T-cell (primary cell): ENCODE measurements at regions not wholly inside any gene's neighbourhood (a gene's known extent, or its start where the extent isn't known, plus 50 kb on each side); places are given as distances from the start of the nearest gene placed in this dataset.

Source experiments
- ATAC-seq, 4 experiments: fragments of 200-7000 bp in 3 of 4; fragments of 150-1000 bp in 1 of 4; cut with Tn5 transposase; replicated peaks in 1 of 4; 1 replicate in 3 of 4; 2 replicates in 1 of 4; pipeline ENCODE4 v1.10.0; 2021; ENCODE audit warnings: moderate library complexity in 3 of 4, mild to moderate bottlenecking in 2 of 4, moderate number of reproducible peaks in 1 of 4
- CTCF ChIA-PET, 2 donors: fragments of 300-600 bp; sonication (Branson Sonifier 250); formaldehyde crosslinking; loops; one replicate each; lab custom pipeline; 2022; ENCODE audit warnings: antibody characterized with exemption in 2 of 2; lab: Charles Lee
- POLR2A ChIA-PET, 2 donors: fragments of 300-600 bp; sonication (Branson Sonifier 250); formaldehyde crosslinking; loops; one replicate each; lab custom pipeline; 2022; ENCODE audit warnings: antibody characterized with exemption in 2 of 2; lab: Charles Lee
- DNase-seq, 35 experiments: peaks; one replicate each; pipeline versions ENCODE4 v3.0.0 to v3.0.0-alpha.2; 2013 to 2023
- H3K27ac ChIP-seq: one replicate; pipeline ENCODE4 v1.5.1; 2013; ENCODE audit warnings: low read length
- H3K27me3 ChIP-seq, 2 experiments: replicated peaks in 1 of 2; 1 replicate in 1 of 2; 2 replicates in 1 of 2; pipeline versions ENCODE4 v1.6.1 to v1.7.0; 2013; ENCODE audit warnings: low read length in 1 of 2, mixed read lengths in 1 of 2; ENCODE audit not compliant: control insufficient read depth in 2 of 2, insufficient read depth in 2 of 2; ENCODE audit errors: extremely low read depth in 1 of 2
- H3K36me3 ChIP-seq, 2 donors: 1 replicate in 1 of 2; 2 replicates in 1 of 2; pipeline versions ENCODE4 v1.6.1 to v1.7.0; 2013; ENCODE audit warnings: low read length in 1 of 2; ENCODE audit not compliant: control insufficient read depth in 2 of 2, insufficient read depth in 1 of 2; ENCODE audit errors: extremely low read depth in 1 of 2
- H3K4me1 ChIP-seq, 2 experiments: 1 replicate in 1 of 2; 2 replicates in 1 of 2; pipeline versions ENCODE4 v1.6.1 to v1.7.0; 2013; ENCODE audit warnings: low read length in 2 of 2, mixed read lengths in 1 of 2; ENCODE audit not compliant: insufficient read depth in 2 of 2, control insufficient read depth in 1 of 2; ENCODE audit errors: extremely low read depth in 1 of 2
- H3K4me3 ChIP-seq, 2 donors: 1 replicate in 1 of 2; 2 replicates in 1 of 2; pipeline versions ENCODE4 v1.5.1 to v1.7.0; 2013; ENCODE audit warnings: mild to moderate bottlenecking in 2 of 2, low read length in 1 of 2, moderate library complexity in 1 of 2; ENCODE audit not compliant: control insufficient read depth in 1 of 2; ENCODE audit errors: extremely low read depth in 1 of 2
- H3K9me3 ChIP-seq: 2 replicates; pipeline ENCODE4 v1.7.0; 2013
- H3K27ac Mint-ChIP-seq, 2 donors: one replicate each; pipeline ENCODE4 v1.8.0; 2020 to 2021; ENCODE audit warnings: mild to moderate bottlenecking in 2 of 2, mixed read lengths in 2 of 2
- H3K27me3 Mint-ChIP-seq, 2 donors: one replicate each; pipeline ENCODE4 v1.8.0; 2021 to 2022; ENCODE audit warnings: mixed read lengths in 2 of 2
- H3K36me3 Mint-ChIP-seq: one replicate; pipeline ENCODE4 v1.8.0; 2021; ENCODE audit warnings: mixed read lengths
- H3K4me1 Mint-ChIP-seq, 3 donors: one replicate each; pipeline ENCODE4 v1.8.0; 2020 to 2022; ENCODE audit warnings: mixed read lengths in 3 of 3, mild to moderate bottlenecking in 1 of 3
- H3K4me3 Mint-ChIP-seq, 3 donors: one replicate each; pipeline ENCODE4 v1.8.0; 2020 to 2022; ENCODE audit warnings: mild to moderate bottlenecking in 3 of 3, mixed read lengths in 3 of 3, moderate library complexity in 3 of 3
- H3K9me3 Mint-ChIP-seq, 3 donors: one replicate each; pipeline ENCODE4 v1.8.0; 2020 to 2022; ENCODE audit warnings: mixed read lengths in 3 of 3
- WGBS: methylation state at CpG from one replicate; pipeline ENCODE4 v1.1.5; 2013; ENCODE audit warnings: missing lambda C conversion rate; ENCODE audit not compliant: insufficient coverage; 5-methylcytosine and 5-hydroxymethylcytosine counted together

GRCh38 chr14:65904988-65905387 lies 492.5 kb downstream of the FUT8 start:
- H3K4me3 Mint-ChIP-seq: no peak overlapping the region
- H3K27me3 Mint-ChIP-seq: no peaks in the 10 kb centered on the region
- POLR2A ChIA-PET: no interaction called here
- Histone ChIP-seq H3K36me3 (no peaks in the 10 kb centered on the region), H3K4me1 (peaks cover 3 to 5% of the 10 kb centered on the region in 2 experiments), H3K27me3 (no peaks in the 10 kb centered on the region), H3K4me3 (no peak overlapping the region), H3K27ac (no peak overlapping the region), H3K9me3 (no peaks in the 10 kb centered on the region)
- CTCF ChIA-PET: interaction anchor here in 1 of 2 donors (1.2 kb wide), 1 partner anchor 23 kb away, joined by 4 read pairs; no protein-coding TSS in a partner anchor
- peaks cover 11 to 27% (median 24%) of the 10 kb centered on the region in 3 donors for H3K4me1 Mint-ChIP-seq
- WGBS: 92% methylated on average over 2 of the region's 4 CpGs
- H3K36me3 Mint-ChIP-seq: peaks cover 6% of the 10 kb centered on the region
- no peak for ATAC-seq
- no peak overlapping the region for H3K27ac Mint-ChIP-seq
- no peak for DNase-seq
- peaks cover 4 to 16% (median 5%) of the 10 kb centered on the region in 3 donors for H3K9me3 Mint-ChIP-seq

DNA sequence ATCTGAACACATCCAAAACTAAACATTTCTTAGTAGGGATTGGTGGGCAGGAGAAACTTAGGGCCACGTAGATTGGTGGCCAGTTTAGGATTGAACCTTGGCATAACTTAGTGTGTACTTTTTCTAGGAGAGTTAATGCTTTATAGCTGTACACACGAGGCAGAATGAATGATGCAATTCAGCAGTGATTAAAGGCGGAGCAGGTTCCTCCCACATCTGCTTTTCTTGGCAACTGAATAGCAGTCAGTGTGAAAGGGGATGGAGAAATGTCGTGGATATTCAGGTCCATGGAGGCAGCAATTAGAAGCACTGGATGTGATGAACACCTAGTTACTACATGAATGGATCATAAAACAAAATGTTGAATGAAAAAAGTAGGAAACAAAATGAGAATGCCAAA lies 493.8 kb downstream of the FUT8 start:
- no peaks in the 10 kb centered on the region for H3K9me3 ChIP-seq
- no peak overlapping the region for H3K4me3 ChIP-seq
- Mint-ChIP-seq H3K4me3 (no peak overlapping the region), H3K27me3 (no peaks in the 10 kb centered on the region), H3K27ac (no peak overlapping the region), H3K36me3 (no peaks in the 10 kb centered on the region), H3K9me3 (peaks cover 0 to 2% (median 0%) of the 10 kb centered on the region in 3 donors), H3K4me1 (peaks cover 22 to 31% (median 29%) of the 10 kb centered on the region in 3 donors)
- no peaks in the 10 kb centered on the region for H3K27me3 ChIP-seq
- ChIA-PET POLR2A (no interaction called here), CTCF (interaction anchor here in 1 of 2 donors (1.2 kb wide), 1 partner anchor 21 kb away, joined by 4 read pairs; no protein-coding TSS in a partner anchor)
- ATAC-seq (no peak), DNase-seq (no peak)
- H3K4me1 ChIP-seq: peaks cover 3 to 5% of the 10 kb centered on the region in 2 experiments
- H3K27ac ChIP-seq: no peak overlapping the region
- no peaks in the 10 kb centered on the region for H3K36me3 ChIP-seq
- 92% methylated on average over 2 of the region's 4 CpGs for WGBS

GRCh38 chr14:65906948-65907347 lies 494.4 kb downstream of the FUT8 start:
- Mint-ChIP-seq H3K27ac (no peak overlapping the region), H3K4me3 (no peak overlapping the region)

GRCh38 chr14:65910108-65910786 lies 497.7 kb downstream of the FUT8 start:
- no peak overlapping the region for H3K4me3 Mint-ChIP-seq
- Histone ChIP-seq H3K4me1 (peaks cover 3 to 5% of the 10 kb centered on the region in 2 experiments), H3K27ac (no peak overlapping the region), H3K4me3 (no peak overlapping the region), H3K27me3 (no peaks in the 10 kb centered on the region), H3K9me3 (no peaks in the 10 kb centered on the region), H3K36me3 (no peaks in the 10 kb centered on the region)
- 90% methylated on average over 2 of the region's 4 CpGs for WGBS
- no peak overlapping the region for H3K27ac Mint-ChIP-seq
- no peak for ATAC-seq
- ChIA-PET CTCF (interaction anchor here in 1 of 2 donors (0.6 kb wide), 1 partner anchor 15 kb away, joined by 3 read pairs; no protein-coding TSS in a partner anchor), POLR2A (no interaction called here)
- peaks cover 0 to 4% (median 0%) of the 10 kb centered on the region in 3 donors for H3K9me3 Mint-ChIP-seq
- H3K4me1 Mint-ChIP-seq: peaks cover 40 to 53% (median 43%) of the 10 kb centered on the region in 3 donors
- no peaks in the 10 kb centered on the region for H3K36me3 Mint-ChIP-seq
- DNase-seq: no peak
- no peaks in the 10 kb centered on the region for H3K27me3 Mint-ChIP-seq

More at GRCh38 chr14:65906948-65907347, 494.4 kb downstream of the FUT8 start:
- DNase-seq: no peak
- H3K27me3 Mint-ChIP-seq: no peaks in the 10 kb centered on the region
- 83% methylated on average over 2 of the region's 2 CpGs for WGBS
- Histone ChIP-seq H3K36me3 (no peaks in the 10 kb centered on the region), H3K9me3 (no peaks in the 10 kb centered on the region), H3K4me1 (peaks cover 3 to 5% of the 10 kb centered on the region in 2 experiments), H3K27me3 (no peaks in the 10 kb centered on the region), H3K4me3 (no peak overlapping the region), H3K27ac (no peak overlapping the region)
- H3K9me3 Mint-ChIP-seq: no peaks in the 10 kb centered on the region
- CTCF ChIA-PET: no interaction called here
- POLR2A ChIA-PET: no interaction called here
- no peak for ATAC-seq
- H3K36me3 Mint-ChIP-seq: no peaks in the 10 kb centered on the region
- H3K4me1 Mint-ChIP-seq: peaks cover 24 to 37% (median 33%) of the 10 kb centered on the region in 3 donors

- ChIA-PET POLR2A (no interaction called here), CTCF (interaction anchor here in 1 of 2 donors (0.7 kb wide), 1 partner anchor 333 kb away, joined by 7 read pairs; no protein-coding TSS in a partner anchor)
- Histone ChIP-seq H3K4me3 (no peak overlapping the region), H3K27me3 (no peaks in the 10 kb centered on the region), H3K36me3 (no peaks in the 10 kb centered on the region), H3K27ac (no peak overlapping the region), H3K9me3 (no peaks in the 10 kb centered on the region), H3K4me1 (peaks cover 0 to 3% of the 10 kb centered on the region in 2 experiments)
- H3K4me3 Mint-ChIP-seq: no peak overlapping the region
- peaks cover 35 to 57% (median 44%) of the 10 kb centered on the region in 3 donors for H3K4me1 Mint-ChIP-seq
- H3K27ac Mint-ChIP-seq: peak overlapping the region in 1 of 2 donors; percentile 5
- peaks cover 0 to 4% (median 0%) of the 10 kb centered on the region in 3 donors for H3K9me3 Mint-ChIP-seq
- no peak for DNase-seq
- no peaks in the 10 kb centered on the region for H3K27me3 Mint-ChIP-seq
- peak in 2 of 4 experiments; percentile 52 to 57 for ATAC-seq
- no peaks in the 10 kb centered on the region for H3K36me3 Mint-ChIP-seq
Observed at GRCh38 chr14:65915125-65915524, 502.6 kb downstream of the FUT8 start.

- peak overlapping the region in 1 of 2 donors; percentile 16 for H3K27ac Mint-ChIP-seq
- no peak overlapping the region for H3K4me3 Mint-ChIP-seq
- H3K27ac ChIP-seq: no peak overlapping the region
- H3K9me3 Mint-ChIP-seq: peaks cover 0 to 4% (median 0%) of the 10 kb centered on the region in 3 donors
- no peak for ATAC-seq
- H3K4me1 ChIP-seq: peaks cover 0 to 3% of the 10 kb centered on the region in 2 experiments
- POLR2A ChIA-PET: no interaction called here
- H3K27me3 ChIP-seq: no peaks in the 10 kb centered on the region
- no peaks in the 10 kb centered on the region for H3K36me3 ChIP-seq
- 100% methylated on average over 2 of the region's 2 CpGs for WGBS
- peaks cover 28 to 56% (median 39%) of the 10 kb centered on the region in 3 donors for H3K4me1 Mint-ChIP-seq
- no peak for DNase-seq
- CTCF ChIA-PET: interaction anchor here in 1 of 2 donors (1.0 kb wide), 1 partner anchor 92 kb away, joined by 3 read pairs; no protein-coding TSS in a partner anchor
- no peaks in the 10 kb centered on the region for H3K27me3 Mint-ChIP-seq
- H3K36me3 Mint-ChIP-seq: no peaks in the 10 kb centered on the region
- H3K4me3 ChIP-seq: no peak overlapping the region
- no peaks in the 10 kb centered on the region for H3K9me3 ChIP-seq
Observed at GRCh38 chr14:65916055-65916454, 503.5 kb downstream of the FUT8 start.
